T-cell (primary cell): ENCODE measurements at regions not wholly inside any gene's neighbourhood (a gene's known extent, or its start where the extent isn't known, plus 50 kb on each side); places are given as distances from the start of the nearest gene placed in this dataset.

ENCODE experiments used
- ATAC-seq, 4 experiments: fragments of 200-7000 bp in 3 of 4; fragments of 150-1000 bp in 1 of 4; cut with Tn5 transposase; replicated peaks in 1 of 4; 1 replicate in 3 of 4; 2 replicates in 1 of 4; pipeline ENCODE4 v1.10.0; 2021; ENCODE audit warnings: moderate library complexity in 3 of 4, mild to moderate bottlenecking in 2 of 4, moderate number of reproducible peaks in 1 of 4
- CTCF ChIA-PET, 2 donors: fragments of 300-600 bp; sonication (Branson Sonifier 250); formaldehyde crosslinking; loops; one replicate each; lab custom pipeline; 2022; ENCODE audit warnings: antibody characterized with exemption in 2 of 2; lab: Charles Lee
- POLR2A ChIA-PET, 2 donors: fragments of 300-600 bp; sonication (Branson Sonifier 250); formaldehyde crosslinking; loops; one replicate each; lab custom pipeline; 2022; ENCODE audit warnings: antibody characterized with exemption in 2 of 2; lab: Charles Lee
- DNase-seq, 35 experiments: peaks; one replicate each; pipeline versions ENCODE4 v3.0.0 to v3.0.0-alpha.2; 2013 to 2023
- H3K27ac ChIP-seq: one replicate; pipeline ENCODE4 v1.5.1; 2013; ENCODE audit warnings: low read length
- H3K27me3 ChIP-seq, 2 experiments: replicated peaks in 1 of 2; 1 replicate in 1 of 2; 2 replicates in 1 of 2; pipeline versions ENCODE4 v1.6.1 to v1.7.0; 2013; ENCODE audit warnings: low read length in 1 of 2, mixed read lengths in 1 of 2; ENCODE audit not compliant: control insufficient read depth in 2 of 2, insufficient read depth in 2 of 2; ENCODE audit errors: extremely low read depth in 1 of 2
- H3K36me3 ChIP-seq, 2 donors: 1 replicate in 1 of 2; 2 replicates in 1 of 2; pipeline versions ENCODE4 v1.6.1 to v1.7.0; 2013; ENCODE audit warnings: low read length in 1 of 2; ENCODE audit not compliant: control insufficient read depth in 2 of 2, insufficient read depth in 1 of 2; ENCODE audit errors: extremely low read depth in 1 of 2
- H3K4me1 ChIP-seq, 2 experiments: 1 replicate in 1 of 2; 2 replicates in 1 of 2; pipeline versions ENCODE4 v1.6.1 to v1.7.0; 2013; ENCODE audit warnings: low read length in 2 of 2, mixed read lengths in 1 of 2; ENCODE audit not compliant: insufficient read depth in 2 of 2, control insufficient read depth in 1 of 2; ENCODE audit errors: extremely low read depth in 1 of 2
- H3K4me3 ChIP-seq, 2 donors: 1 replicate in 1 of 2; 2 replicates in 1 of 2; pipeline versions ENCODE4 v1.5.1 to v1.7.0; 2013; ENCODE audit warnings: mild to moderate bottlenecking in 2 of 2, low read length in 1 of 2, moderate library complexity in 1 of 2; ENCODE audit not compliant: control insufficient read depth in 1 of 2; ENCODE audit errors: extremely low read depth in 1 of 2
- H3K9me3 ChIP-seq: 2 replicates; pipeline ENCODE4 v1.7.0; 2013
- H3K27ac Mint-ChIP-seq, 2 donors: one replicate each; pipeline ENCODE4 v1.8.0; 2020 to 2021; ENCODE audit warnings: mild to moderate bottlenecking in 2 of 2, mixed read lengths in 2 of 2
- H3K27me3 Mint-ChIP-seq, 2 donors: one replicate each; pipeline ENCODE4 v1.8.0; 2021 to 2022; ENCODE audit warnings: mixed read lengths in 2 of 2
- H3K36me3 Mint-ChIP-seq: one replicate; pipeline ENCODE4 v1.8.0; 2021; ENCODE audit warnings: mixed read lengths
- H3K4me1 Mint-ChIP-seq, 3 donors: one replicate each; pipeline ENCODE4 v1.8.0; 2020 to 2022; ENCODE audit warnings: mixed read lengths in 3 of 3, mild to moderate bottlenecking in 1 of 3
- H3K4me3 Mint-ChIP-seq, 3 donors: one replicate each; pipeline ENCODE4 v1.8.0; 2020 to 2022; ENCODE audit warnings: mild to moderate bottlenecking in 3 of 3, mixed read lengths in 3 of 3, moderate library complexity in 3 of 3
- H3K9me3 Mint-ChIP-seq, 3 donors: one replicate each; pipeline ENCODE4 v1.8.0; 2020 to 2022; ENCODE audit warnings: mixed read lengths in 3 of 3
- WGBS: methylation state at CpG from one replicate; pipeline ENCODE4 v1.1.5; 2013; ENCODE audit warnings: missing lambda C conversion rate; ENCODE audit not compliant: insufficient coverage; 5-methylcytosine and 5-hydroxymethylcytosine counted together

DNA sequence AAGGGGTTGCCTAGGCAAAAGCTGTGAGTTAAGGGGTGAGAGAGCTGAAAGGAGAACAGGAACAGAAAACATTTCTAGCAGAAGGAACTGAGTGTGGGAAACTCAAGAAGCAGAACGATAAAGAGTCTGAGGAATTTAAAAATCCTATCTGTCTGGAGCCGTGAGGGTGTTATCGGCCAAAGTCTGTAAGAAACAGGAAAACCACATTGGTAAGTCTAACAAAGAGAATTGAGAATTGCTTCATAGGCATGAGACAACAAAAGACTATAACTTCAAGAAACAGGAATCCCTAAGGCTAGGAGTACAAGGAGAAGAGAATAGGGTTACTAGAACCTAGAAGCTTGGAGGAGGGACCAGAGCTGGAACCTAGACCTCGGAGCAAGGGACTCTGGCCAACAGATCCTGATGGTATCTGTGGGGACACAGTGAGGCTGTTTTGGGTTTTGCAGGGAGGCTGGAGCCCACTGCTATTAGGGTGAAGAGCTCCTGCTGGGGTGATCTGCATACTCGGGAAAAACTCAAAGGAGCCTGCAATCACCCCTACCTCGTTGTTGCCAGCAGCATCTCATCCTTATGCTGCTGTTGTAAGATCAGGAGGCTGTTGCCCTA, 175.6 kb downstream of the FBXO8 start:
- H3K9me3 ChIP-seq = no peaks in the 10 kb centered on the region
- no peak overlapping the region for H3K4me3 Mint-ChIP-seq
- ATAC-seq (no peak), DNase-seq (no peak)
- H3K4me1 ChIP-seq = no peaks in the 10 kb centered on the region
- CTCF ChIA-PET = interaction anchor here in 1 of 2 donors (0.6 kb wide), 1 partner anchor 806 kb away, joined by 4 read pairs; no protein-coding TSS in a partner anchor
- whole genome bisulfite sequencing = 5% methylated on average over 2 of the region's 6 CpGs
- H3K4me3 ChIP-seq = peak overlapping the region in 1 of 2 donors; percentile 1
- H3K36me3 Mint-ChIP-seq = no peaks in the 10 kb centered on the region
- H3K27me3 ChIP-seq = peaks cover 3 to 4% of the 10 kb centered on the region in 2 experiments
- no peak overlapping the region for H3K27ac ChIP-seq
- H3K4me1 Mint-ChIP-seq = no peaks in the 10 kb centered on the region
- no peaks in the 10 kb centered on the region for H3K9me3 Mint-ChIP-seq
- no peak overlapping the region for H3K27ac Mint-ChIP-seq
- H3K27me3 Mint-ChIP-seq = peaks cover 25% of the 10 kb centered on the region in 2 donors
- POLR2A ChIA-PET = no interaction called here
- H3K36me3 ChIP-seq = no peaks in the 10 kb centered on the region

DNA sequence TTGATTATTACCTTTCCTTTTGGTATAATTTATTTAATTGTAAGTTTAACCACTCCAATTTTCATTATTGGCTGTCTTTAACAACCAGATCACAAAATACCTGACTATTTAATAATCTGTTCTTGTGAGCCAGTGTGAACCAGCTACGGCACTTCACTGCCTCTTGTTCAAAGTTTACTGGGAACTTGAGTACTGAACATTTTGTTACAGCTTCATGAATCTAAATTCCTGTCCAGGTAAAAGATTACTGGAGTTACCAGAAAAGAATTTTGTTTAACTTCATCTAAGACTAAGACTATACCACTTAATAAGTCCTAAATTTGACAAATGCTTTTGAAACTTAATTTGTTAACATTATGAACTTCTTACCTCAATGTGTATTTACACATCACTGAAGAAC, 178.3 kb downstream of the FBXO8 start:
- DNase-seq = no peak
- H3K4me3 ChIP-seq = no peak overlapping the region
- no peaks in the 10 kb centered on the region for H3K4me1 Mint-ChIP-seq
- no CpG with 5 or more reads among the region's 1 CpG for WGBS
- H3K36me3 Mint-ChIP-seq = no peaks in the 10 kb centered on the region
- H3K4me1 ChIP-seq = no peaks in the 10 kb centered on the region
- no peaks in the 10 kb centered on the region for H3K9me3 Mint-ChIP-seq
- H3K36me3 ChIP-seq = no peaks in the 10 kb centered on the region
- POLR2A ChIA-PET = interaction anchor here in 1 of 2 donors (0.6 kb wide), 1 partner anchor 65 kb away, joined by 3 read pairs; no protein-coding TSS in a partner anchor
- CTCF ChIA-PET = no interaction called here
- H3K27me3 Mint-ChIP-seq = peaks cover 18 to 20% of the 10 kb centered on the region in 2 donors
- no peak overlapping the region for H3K27ac Mint-ChIP-seq
- no peaks in the 10 kb centered on the region for H3K9me3 ChIP-seq
- no peak overlapping the region for H3K4me3 Mint-ChIP-seq
- peaks cover 3 to 4% of the 10 kb centered on the region in 2 experiments for H3K27me3 ChIP-seq
- H3K27ac ChIP-seq = no peak overlapping the region
- no peak for ATAC-seq

DNA sequence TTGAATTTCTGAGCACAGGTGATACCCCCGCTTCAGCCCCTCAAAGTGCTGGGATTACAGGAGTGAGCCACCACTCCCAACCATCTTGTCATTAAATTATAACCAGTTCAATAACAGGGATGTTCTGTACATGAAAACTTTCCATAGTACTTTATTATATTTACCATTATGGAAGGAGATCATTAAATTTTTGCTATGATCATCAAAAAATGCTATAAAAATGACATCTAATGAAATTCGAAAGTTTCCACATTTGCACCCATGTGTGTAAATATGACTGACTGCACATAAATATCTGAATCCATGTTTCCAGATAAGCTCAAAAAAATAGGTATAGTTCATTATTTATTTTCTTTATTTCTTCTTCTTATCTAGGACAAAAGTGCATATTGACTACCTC, 182.6 kb downstream of the FBXO8 start:
- DNase-seq (no peak), ATAC-seq (no peak)
- Histone ChIP-seq H3K9me3 (no peaks in the 10 kb centered on the region), H3K4me1 (no peaks in the 10 kb centered on the region), H3K4me3 (no peak overlapping the region), H3K27ac (no peak overlapping the region), H3K36me3 (no peaks in the 10 kb centered on the region), H3K27me3 (peaks cover 0 to 10% of the 10 kb centered on the region in 2 experiments)
- H3K27me3 Mint-ChIP-seq = peaks cover 2 to 3% of the 10 kb centered on the region in 2 donors
- H3K9me3 Mint-ChIP-seq = no peaks in the 10 kb centered on the region
- ChIA-PET CTCF (no interaction called here), POLR2A (no interaction called here)
- no peaks in the 10 kb centered on the region for H3K4me1 Mint-ChIP-seq
- no peaks in the 10 kb centered on the region for H3K36me3 Mint-ChIP-seq
- WGBS = no CpG with 5 or more reads among the region's 2 CpGs
- no peak overlapping the region for H3K4me3 Mint-ChIP-seq
- no peak overlapping the region for H3K27ac Mint-ChIP-seq

DNA sequence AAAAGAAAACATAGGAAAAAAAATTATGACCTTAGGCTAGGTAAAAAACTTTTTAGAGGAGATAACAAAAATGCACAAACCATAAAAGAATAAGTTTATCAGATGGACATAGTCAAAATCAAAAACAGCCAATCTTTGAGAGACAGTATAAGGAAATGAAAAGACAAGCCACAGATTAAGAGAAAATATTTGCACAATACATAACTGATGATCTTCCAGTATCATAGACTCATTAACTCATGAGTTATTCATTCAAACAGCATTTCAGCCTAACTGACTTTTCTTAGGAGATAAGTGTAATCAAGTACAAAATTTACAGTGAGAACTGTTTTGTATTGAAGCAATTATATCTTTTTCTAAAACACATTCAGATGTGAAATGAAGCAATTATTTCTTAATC, 183.8 kb downstream of the FBXO8 start:
- POLR2A ChIA-PET = no interaction called here
- Mint-ChIP-seq H3K4me3 (no peak overlapping the region), H3K9me3 (no peaks in the 10 kb centered on the region), H3K27ac (no peak overlapping the region), H3K36me3 (no peaks in the 10 kb centered on the region), H3K4me1 (no peaks in the 10 kb centered on the region), H3K27me3 (peaks cover 2 to 3% of the 10 kb centered on the region in 2 donors)
- ATAC-seq (no peak), DNase-seq (no peak)
- no peaks in the 10 kb centered on the region for H3K36me3 ChIP-seq
- H3K4me1 ChIP-seq = no peaks in the 10 kb centered on the region
- no peak overlapping the region for H3K4me3 ChIP-seq
- no peak overlapping the region for H3K27ac ChIP-seq
- no peaks in the 10 kb centered on the region for H3K9me3 ChIP-seq
- peaks cover 0 to 16% of the 10 kb centered on the region in 2 experiments for H3K27me3 ChIP-seq
- CTCF ChIA-PET = no interaction called here

DNA sequence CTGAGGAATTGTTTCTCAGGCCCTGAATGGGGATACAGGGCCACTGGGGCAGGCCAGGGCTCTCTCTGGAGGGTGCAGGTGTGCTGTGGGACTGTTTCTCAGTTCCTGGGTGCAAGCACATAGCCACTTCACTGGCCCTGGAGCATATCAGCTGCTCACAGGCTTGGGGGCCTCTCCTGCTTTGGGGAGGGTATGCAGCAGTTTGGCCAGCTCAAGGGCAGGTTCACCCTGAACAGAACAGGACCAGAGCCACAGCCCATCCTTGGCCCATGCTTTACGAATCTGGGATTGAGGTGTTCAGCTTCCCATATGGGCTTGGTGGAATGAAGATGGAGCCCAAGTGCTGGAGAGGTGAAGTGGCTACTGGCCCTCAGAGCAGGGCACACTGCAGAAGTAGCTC, 186.5 kb downstream of the FBXO8 start:
- ChIA-PET POLR2A (no interaction called here), CTCF (no interaction called here)
- no peak overlapping the region for H3K27ac ChIP-seq
- ATAC-seq (peak in 1 of 4 experiments; percentile 15), DNase-seq (no peak)
- H3K27me3 Mint-ChIP-seq = peaks cover 3 to 6% of the 10 kb centered on the region in 2 donors
- no peak overlapping the region for H3K27ac Mint-ChIP-seq
- no peaks in the 10 kb centered on the region for H3K9me3 ChIP-seq
- H3K36me3 ChIP-seq = no peaks in the 10 kb centered on the region
- no peaks in the 10 kb centered on the region for H3K4me1 ChIP-seq
- H3K4me1 Mint-ChIP-seq = no peaks in the 10 kb centered on the region
- H3K36me3 Mint-ChIP-seq = no peaks in the 10 kb centered on the region
- H3K4me3 Mint-ChIP-seq = no peak overlapping the region
- peaks cover 0 to under 1% (median 0%) of the 10 kb centered on the region in 3 donors for H3K9me3 Mint-ChIP-seq
- H3K4me3 ChIP-seq = no peak overlapping the region
- H3K27me3 ChIP-seq = peaks cover 0 to 17% of the 10 kb centered on the region in 2 experiments
- 57% methylated on average over 1 of the region's 1 CpG for WGBS

DNA sequence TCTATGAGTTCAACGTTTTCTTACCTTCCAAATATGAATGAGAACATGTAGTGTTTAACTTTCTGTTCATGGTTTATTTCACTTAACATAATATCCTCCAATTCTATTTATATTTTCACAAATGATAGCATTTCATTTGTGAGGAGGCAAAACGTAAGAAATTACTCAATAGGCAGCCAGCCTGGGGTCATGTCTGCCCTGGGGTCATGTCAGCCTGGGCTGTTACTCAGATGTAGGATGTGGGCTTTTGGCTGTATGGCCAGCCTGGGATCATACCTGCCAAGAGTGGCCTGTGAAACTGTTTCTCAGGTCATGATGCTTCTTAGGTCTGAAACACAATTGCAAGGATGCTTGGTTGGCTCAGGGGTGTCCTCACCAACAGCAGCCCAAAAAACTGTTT, 187.0 kb downstream of the FBXO8 start:
- Histone ChIP-seq H3K4me1 (no peaks in the 10 kb centered on the region), H3K4me3 (no peak overlapping the region), H3K27me3 (peaks cover 0 to 17% of the 10 kb centered on the region in 2 experiments), H3K36me3 (no peaks in the 10 kb centered on the region), H3K27ac (no peak overlapping the region), H3K9me3 (no peaks in the 10 kb centered on the region)
- Mint-ChIP-seq H3K27ac (no peak overlapping the region), H3K27me3 (peaks cover 3 to 9% of the 10 kb centered on the region in 2 donors), H3K9me3 (peaks cover 0 to 3% (median 0%) of the 10 kb centered on the region in 3 donors), H3K4me3 (no peak overlapping the region), H3K36me3 (no peaks in the 10 kb centered on the region), H3K4me1 (no peaks in the 10 kb centered on the region)
- 17% methylated on average over 1 of the region's 2 CpGs for WGBS
- DNase-seq (no peak), ATAC-seq (no peak)
- CTCF ChIA-PET = no interaction called here
- POLR2A ChIA-PET = no interaction called here
